ENCODE measurements at regions not wholly inside any gene's neighbourhood (a gene's known extent, or its start where the extent isn't known, plus 50 kb on each side); places are given as distances from the start of the nearest gene placed in this dataset.

- H3K27ac ChIP-seq (ENCODE audit: insufficient read depth, low read length), result no peak overlapping the region; the same call in 1 of the 2 replicates
- H2AK9ac ChIP-seq (replicated peaks; ENCODE audit: low read depth, low read length, poor library complexity), result peak overlapping the region; percentile 63
- peak overlapping the region; percentile 40 for H2BK5ac ChIP-seq (ENCODE audit: low read depth, low read length, poor library complexity, severe bottlenecking)
- H3K79me1 ChIP-seq (ENCODE audit: low read depth in 1 of 2, low read length in 2 of 2), result no peaks in the 10 kb centered on the region
- in situ Hi-C loops (cut with MboI; ENCODE audit: low sequenced_read_pairs) (no loop called here), dilution Hi-C loops (cut with HindIII; ENCODE audit: low sequenced_read_pairs, unreplicated experiment) (loop anchor here (25.0 kb wide), 1 partner anchor 656 kb away; no protein-coding TSS in a partner anchor), intact Hi-C loops (cut with micrococcal nuclease) (no loop called here)
- H3K4me2 ChIP-seq (ENCODE audit: low read depth, low read length), result no peak overlapping the region
- peak overlapping the region; percentile 71; the same call in 1 of the 2 replicates for H4K5ac ChIP-seq (ENCODE audit: low read depth, low read length)
- no TSS peak for BruUV-seq (replicated peaks)
- WGBS, 2 experiments (ENCODE audit: extremely low coverage in 2 of 2, insufficient read length in 1 of 2), result no CpG with 5 or more reads among the region's 4 CpGs
- TF ChIP-seq MXI1 (IDR thresholded peaks at IDR 0.05; ENCODE audit: borderline replicate concordance, low read depth, low read length), result no peak
- peak; percentile 9; the same call in 1 of the 2 replicates for TF ChIP-seq USF2 (IDR thresholded peaks at IDR 0.05; ENCODE audit: low read depth, low read length)
- peak overlapping the region in 1 of 2 experiments; percentile 75; a peak in 2 of 4 replicates for H4K8ac ChIP-seq (ENCODE audit: low read depth in 2 of 2, low read length in 2 of 2)
- H2BK120ac ChIP-seq (ENCODE audit: low read depth, low read length), result peak overlapping the region; percentile 82
- H3K9ac ChIP-seq (ENCODE audit: low read depth, low read length), result no peak overlapping the region
- peak overlapping the region; percentile 52; the same call in 2 of the 3 replicates for H2BK15ac ChIP-seq (ENCODE audit: low read depth, low read length)
- H3K9me3 ChIP-seq (ENCODE audit: control insufficient read depth, insufficient read depth, low read length), result no peaks in the 10 kb centered on the region
- peak overlapping the region; percentile 77; the same call in 1 of the 2 replicates for H3K18ac ChIP-seq (ENCODE audit: low read depth, low read length)
- peak overlapping the region; percentile 39 for H3K23ac ChIP-seq (ENCODE audit: low read depth, low read length)
- H4K20me1 ChIP-seq (ENCODE audit: insufficient read depth, low read length), result no peaks in the 10 kb centered on the region
- H3K56ac ChIP-seq (ENCODE audit: extremely low read depth, insufficient read depth, low read length), result no peak overlapping the region
- no peaks in the 10 kb centered on the region for H3K36me3 ChIP-seq (ENCODE audit: control insufficient read depth, insufficient read depth, low read length)
- H3K4ac ChIP-seq (ENCODE audit: low read depth, low read length), result peak overlapping the region; percentile 75
- H4K91ac ChIP-seq (ENCODE audit: insufficient read depth, low read depth, low read length), result peak overlapping the region; percentile 78
- H3K14ac ChIP-seq (replicated peaks; ENCODE audit: low read depth, low read length), result peak overlapping the region; percentile 54; the same call in 1 of the 2 replicates
- H2AK5ac ChIP-seq (ENCODE audit: low read depth, low read length), result peak overlapping the region; percentile 76
- ATAC-seq (ENCODE audit: low read depth) (no peak), DNase-seq (peak; percentile 47)
- H3K4me1 ChIP-seq (ENCODE audit: control insufficient read depth, insufficient read depth, low read length), result peaks cover 6% of the 10 kb centered on the region
- no peak overlapping the region for H3K4me3 ChIP-seq (ENCODE audit: insufficient read depth, low read depth, low read length)
- ChIA-PET POLR2A (ENCODE audit: unreplicated experiment) (no interaction called here), CTCF (interaction anchor here (0.7 kb wide), 1 partner anchor 24 kb away, joined by 3 read pairs; no protein-coding TSS in a partner anchor)
- H2BK20ac ChIP-seq (ENCODE audit: low read depth, low read length), result peak overlapping the region; percentile 92
- H3K27me3 ChIP-seq (ENCODE audit: control insufficient read depth, insufficient read depth, low read length), result no peaks in the 10 kb centered on the region
- peaks cover 8% of the 10 kb centered on the region for H3K9me1 ChIP-seq (ENCODE audit: insufficient read depth, low read length)
- H2AFZ ChIP-seq (replicated peaks; ENCODE audit: low read length, poor library complexity), result peak overlapping the region; percentile 84
Observed at GRCh38 chr11:128181088-128181480, 406.3 kb downstream of the ETS1 start.
